Gastrocnemius medialis (tissue), 4 donors: ENCODE measurements at regions not wholly inside any gene's neighbourhood (a gene's known extent, or its start where the extent isn't known, plus 50 kb on each side); places are given as distances from the start of the nearest gene placed in this dataset.

Experiments
- ATAC-seq, 2 donors: fragments of 150-250 bp; one replicate each; pipeline ENCODE4 v1.9.1; 2016
- DNase-seq, 2 donors: peaks; one replicate each; pipeline ENCODE4 v3.0.0-alpha.2; 2019
- H3K27ac ChIP-seq, 4 donors: fragments of 200-600 bp; sonication (generic); 1 replicate in 1 of 4; 2 replicates in 3 of 4; pipeline ENCODE4 v1.5.1; 2016 to 2018; ENCODE audit warnings: mild to moderate bottlenecking in 2 of 4, moderate library complexity in 1 of 4
- H3K27me3 ChIP-seq, 3 donors: fragments of 200-600 bp; sonication (generic) in 2 of 3; 1 replicate in 1 of 3; 2 replicates in 2 of 3; pipeline versions ENCODE4 v1.5.1 to v1.6.0; 2016 to 2019; ENCODE audit warnings: mild to moderate bottlenecking in 1 of 3, moderate library complexity in 1 of 3
- H3K36me3 ChIP-seq, 2 donors: fragments of 200-600 bp; sonication (generic) in 1 of 2; one replicate each; pipeline ENCODE4 v1.5.1; 2017 to 2018
- H3K4me1 ChIP-seq, 2 donors: fragments of 200-600 bp; sonication (generic) in 1 of 2; one replicate each; pipeline ENCODE4 v1.5.1; 2016 to 2017; ENCODE audit warnings: mild to moderate bottlenecking in 2 of 2
- H3K4me3 ChIP-seq, 4 donors: fragments of 200-600 bp; sonication (generic) in 3 of 4; 1 replicate in 1 of 4; 2 replicates in 3 of 4; pipeline ENCODE4 v1.5.1; 2016 to 2019; ENCODE audit warnings: mild to moderate bottlenecking in 2 of 4
- H3K9me3 ChIP-seq, 3 donors: fragments of 200-600 bp; sonication (generic) in 2 of 3; 1 replicate in 1 of 3; 2 replicates in 2 of 3; pipeline ENCODE4 v1.5.1; 2016 to 2019
- POLR2A ChIP-seq, 2 donors: fragments of 450-650 bp; IDR thresholded peaks; one replicate each; pipeline ENCODE4 v1.6.1; 2017; ENCODE audit warnings: antibody characterized with exemption in 2 of 2, mild to moderate bottlenecking in 2 of 2, moderate library complexity in 2 of 2
- in situ Hi-C, 4 donors: fragments of 200-750 bp; cut with MboI; loops; one replicate each; pipeline versions ENCODE4 v1.15.0 to v1.8.0; 2017; ENCODE audit warnings: low sequenced_read_pairs in 4 of 4
- intact Hi-C: fragments of 100-400 bp; cut with DNase I; formaldehyde crosslinking; loops from one replicate; pipeline ENCODE4 v1.15.1; 2023; ENCODE audit warnings: low total_unique reads
- TF ChIP-seq, protein P1 (sequence below), 5 experiments: fragments of 450-650 bp in 3 of 5; fragments of 200-600 bp in 2 of 5; sonication (generic) in 2 of 5; IDR thresholded peaks in 4 of 5; conservative IDR thresholded peaks in 1 of 5; 1 replicate in 4 of 5; 2 replicates in 1 of 5; pipeline ENCODE4 v1.5.1; 2016 to 2019; ENCODE audit warnings: antibody characterized with exemption in 5 of 5, mild to moderate bottlenecking in 3 of 5, moderate library complexity in 3 of 5

GRCh38 chr6:145561095-145562072 lies 173.9 kb downstream of the EPM2A start:
- ATAC-seq (no peak), DNase-seq (no peak)
- Histone ChIP-seq H3K27ac (no peak overlapping the region), H3K36me3 (no peaks in the 10 kb centered on the region), H3K27me3 (no peaks in the 10 kb centered on the region), H3K9me3 (no peaks in the 10 kb centered on the region), H3K4me3 (no peak overlapping the region), H3K4me1 (no peaks in the 10 kb centered on the region)
- intact Hi-C loops (no loop called here), in situ Hi-C loops (no loop called here)
- TF ChIP-seq, protein P1, sequence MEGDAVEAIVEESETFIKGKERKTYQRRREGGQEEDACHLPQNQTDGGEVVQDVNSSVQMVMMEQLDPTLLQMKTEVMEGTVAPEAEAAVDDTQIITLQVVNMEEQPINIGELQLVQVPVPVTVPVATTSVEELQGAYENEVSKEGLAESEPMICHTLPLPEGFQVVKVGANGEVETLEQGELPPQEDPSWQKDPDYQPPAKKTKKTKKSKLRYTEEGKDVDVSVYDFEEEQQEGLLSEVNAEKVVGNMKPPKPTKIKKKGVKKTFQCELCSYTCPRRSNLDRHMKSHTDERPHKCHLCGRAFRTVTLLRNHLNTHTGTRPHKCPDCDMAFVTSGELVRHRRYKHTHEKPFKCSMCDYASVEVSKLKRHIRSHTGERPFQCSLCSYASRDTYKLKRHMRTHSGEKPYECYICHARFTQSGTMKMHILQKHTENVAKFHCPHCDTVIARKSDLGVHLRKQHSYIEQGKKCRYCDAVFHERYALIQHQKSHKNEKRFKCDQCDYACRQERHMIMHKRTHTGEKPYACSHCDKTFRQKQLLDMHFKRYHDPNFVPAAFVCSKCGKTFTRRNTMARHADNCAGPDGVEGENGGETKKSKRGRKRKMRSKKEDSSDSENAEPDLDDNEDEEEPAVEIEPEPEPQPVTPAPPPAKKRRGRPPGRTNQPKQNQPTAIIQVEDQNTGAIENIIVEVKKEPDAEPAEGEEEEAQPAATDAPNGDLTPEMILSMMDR (IDR thresholded peaks at IDR 0.05 in 4 of 5, conservative IDR thresholded peaks at IDR 0.05 in 1 of 5): no peak
- TF ChIP-seq POLR2A (IDR thresholded peaks at IDR 0.05): no peak

DNA sequence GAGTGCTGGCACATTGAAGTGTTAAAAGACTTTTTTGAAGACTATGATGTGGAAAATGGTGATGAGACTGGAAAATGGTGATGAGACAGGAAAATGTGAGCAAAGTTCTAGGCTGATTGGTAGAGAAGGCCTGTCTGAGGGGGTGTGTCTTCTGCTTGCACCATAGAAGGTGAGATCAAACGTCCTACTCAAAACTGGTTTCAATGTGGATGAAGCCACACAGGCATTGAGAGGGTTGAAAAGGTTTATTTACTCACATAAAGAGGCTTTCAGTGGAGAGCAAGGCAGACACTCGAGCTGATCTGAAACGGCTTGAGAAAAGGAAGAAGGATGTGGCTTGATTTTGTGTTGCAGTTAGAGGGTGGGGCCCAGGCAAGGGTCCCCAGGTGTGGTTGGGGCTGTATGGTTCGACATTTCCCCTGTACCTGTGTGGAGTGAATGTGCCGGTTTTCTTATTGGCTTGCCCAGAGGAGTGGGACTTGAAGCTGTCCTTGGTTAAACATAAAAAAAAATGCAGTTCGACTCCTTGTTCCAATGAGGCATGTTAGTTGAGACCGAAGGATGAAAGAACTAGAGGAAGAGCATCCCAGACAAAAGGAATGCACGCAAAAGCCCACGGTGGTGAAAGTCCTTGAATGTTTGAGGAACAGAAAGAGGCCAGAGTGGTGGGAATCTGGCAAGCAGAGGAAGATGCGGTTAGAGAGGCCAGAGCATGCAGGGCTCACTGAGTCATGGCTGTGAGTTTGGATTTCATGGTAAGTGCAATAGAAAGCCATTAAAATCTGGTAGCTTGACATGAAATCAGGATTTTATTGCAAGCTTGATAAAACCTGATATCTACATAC lies 172.3 kb downstream of the EPM2A start:
- H3K9me3 ChIP-seq: no peaks in the 10 kb centered on the region
- no peaks in the 10 kb centered on the region for H3K27me3 ChIP-seq
- TF ChIP-seq, protein P1 (IDR thresholded peaks at IDR 0.05 in 4 of 5, conservative IDR thresholded peaks at IDR 0.05 in 1 of 5): no peak
- no peak for TF ChIP-seq POLR2A (IDR thresholded peaks at IDR 0.05)
- DNase-seq (no peak), ATAC-seq (no peak)
- in situ Hi-C loops (no loop called here), intact Hi-C loops (no loop called here)
- H3K4me1 ChIP-seq: no peaks in the 10 kb centered on the region
- no peaks in the 10 kb centered on the region for H3K36me3 ChIP-seq
- no peak overlapping the region for H3K4me3 ChIP-seq
- no peak overlapping the region for H3K27ac ChIP-seq

GRCh38 chr6:145564553-145564952 lies 170.8 kb downstream of the EPM2A start:
- H3K27ac ChIP-seq: no peak overlapping the region
- in situ Hi-C loops: no loop called here
- intact Hi-C loops: no loop called here

DNA sequence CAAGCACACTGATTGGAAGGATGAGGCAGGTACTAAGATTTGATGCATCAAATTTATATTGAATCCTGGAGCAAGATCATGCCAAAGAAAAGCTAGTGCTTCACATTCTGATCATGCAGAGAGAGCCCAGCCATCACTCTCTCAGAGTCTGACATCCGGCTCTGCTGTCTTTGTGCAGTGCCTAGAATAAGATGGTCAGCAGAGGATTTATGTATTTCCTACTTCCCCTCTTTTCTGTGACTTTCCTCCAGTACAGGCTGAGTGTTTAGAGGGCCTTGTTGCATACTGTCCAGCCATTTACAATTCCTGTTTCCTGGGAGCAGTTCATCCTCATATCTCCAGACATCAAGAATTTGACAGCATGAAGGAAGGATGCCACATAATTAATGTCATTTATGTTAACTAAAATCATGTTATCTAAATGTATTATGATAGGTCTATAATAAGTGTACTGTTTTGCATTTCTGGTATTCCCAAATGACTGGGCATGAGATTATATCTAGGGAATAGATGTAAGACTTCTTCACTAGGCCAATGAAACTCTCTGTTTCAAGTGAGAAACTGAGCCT lies 167.6 kb downstream of the EPM2A start:
- H3K27ac ChIP-seq: no peak overlapping the region
- H3K36me3 ChIP-seq: no peaks in the 10 kb centered on the region
- in situ Hi-C loops: no loop called here
- no peaks in the 10 kb centered on the region for H3K27me3 ChIP-seq
- no peaks in the 10 kb centered on the region for H3K9me3 ChIP-seq
- intact Hi-C loops: no loop called here
- no peak overlapping the region for H3K4me3 ChIP-seq
- peaks cover 0 to 6% of the 10 kb centered on the region in 2 donors for H3K4me1 ChIP-seq
- no peak for ATAC-seq
- DNase-seq: no peak
- no peak for TF ChIP-seq POLR2A (IDR thresholded peaks at IDR 0.05)
- TF ChIP-seq, protein P1 (IDR thresholded peaks at IDR 0.05 in 4 of 5, conservative IDR thresholded peaks at IDR 0.05 in 1 of 5): no peak

More at GRCh38 chr6:145564553-145564952, 170.8 kb downstream of the EPM2A start:
- Histone ChIP-seq H3K36me3 (no peaks in the 10 kb centered on the region), H3K27me3 (no peaks in the 10 kb centered on the region), H3K4me3 (no peak overlapping the region), H3K9me3 (no peaks in the 10 kb centered on the region), H3K4me1 (peaks cover 0 to 6% of the 10 kb centered on the region in 2 donors)
- no peak for DNase-seq
- TF ChIP-seq, protein P1 (IDR thresholded peaks at IDR 0.05 in 4 of 5, conservative IDR thresholded peaks at IDR 0.05 in 1 of 5): no peak
- TF ChIP-seq POLR2A (IDR thresholded peaks at IDR 0.05): no peak
- ATAC-seq: no peak
